ENCODE measurements at regions not wholly inside any gene's neighbourhood (a gene's known extent, or its start where the extent isn't known, plus 50 kb on each side); places are given as distances from the start of the nearest gene placed in this dataset.

- TF ChIP-seq CTCF (conservative IDR thresholded peaks at IDR 0.05) (no peak), ZFX (IDR thresholded peaks at IDR 0.05) (no peak)
These were observed 65.9 kb upstream of the TMEM108 start for GRCh38 chr3:132972333-132972732.
